Sigmoid colon (tissue), 4 donors: ENCODE measurements at regions not wholly inside any gene's neighbourhood (a gene's known extent, or its start where the extent isn't known, plus 50 kb on each side); places are given as distances from the start of the nearest gene placed in this dataset.

Experiments
- CTCF ChIP-seq, 4 experiments: fragments of 450-650 bp in 3 of 4; fragments of 200-600 bp in 1 of 4; IDR thresholded peaks; one replicate each; pipeline ENCODE4 v1.5.1; 2016 to 2019; ENCODE audit warnings: antibody characterized with exemption in 4 of 4, mild to moderate bottlenecking in 3 of 4, moderate library complexity in 2 of 4
- POLR2A ChIP-seq, 2 donors: fragments of 450-650 bp; IDR thresholded peaks; one replicate each; pipeline ENCODE4 v1.6.1; 2016; ENCODE audit warnings: antibody characterized with exemption in 2 of 2, mild to moderate bottlenecking in 2 of 2, moderate library complexity in 2 of 2
- POLR2AphosphoS5 ChIP-seq, 4 donors: sonication (generic); formaldehyde crosslinking; IDR thresholded peaks; one replicate each; pipeline ENCODE4 v1.6.1; 2017; ENCODE audit warnings: antibody characterized with exemption in 4 of 4

- TF ChIP-seq CTCF (IDR thresholded peaks at IDR 0.05): no peak
- TF ChIP-seq POLR2AphosphoS5 (IDR thresholded peaks at IDR 0.05): no peak
- no peak for TF ChIP-seq POLR2A (IDR thresholded peaks at IDR 0.05)
These were observed 1672.7 kb upstream of the PCDH7 start for GRCh38 chr4:29047341-29048041.
